ENCODE measurements at regions not wholly inside any gene's neighbourhood (a gene's known extent, or its start where the extent isn't known, plus 50 kb on each side); places are given as distances from the start of the nearest gene placed in this dataset.

DNA sequence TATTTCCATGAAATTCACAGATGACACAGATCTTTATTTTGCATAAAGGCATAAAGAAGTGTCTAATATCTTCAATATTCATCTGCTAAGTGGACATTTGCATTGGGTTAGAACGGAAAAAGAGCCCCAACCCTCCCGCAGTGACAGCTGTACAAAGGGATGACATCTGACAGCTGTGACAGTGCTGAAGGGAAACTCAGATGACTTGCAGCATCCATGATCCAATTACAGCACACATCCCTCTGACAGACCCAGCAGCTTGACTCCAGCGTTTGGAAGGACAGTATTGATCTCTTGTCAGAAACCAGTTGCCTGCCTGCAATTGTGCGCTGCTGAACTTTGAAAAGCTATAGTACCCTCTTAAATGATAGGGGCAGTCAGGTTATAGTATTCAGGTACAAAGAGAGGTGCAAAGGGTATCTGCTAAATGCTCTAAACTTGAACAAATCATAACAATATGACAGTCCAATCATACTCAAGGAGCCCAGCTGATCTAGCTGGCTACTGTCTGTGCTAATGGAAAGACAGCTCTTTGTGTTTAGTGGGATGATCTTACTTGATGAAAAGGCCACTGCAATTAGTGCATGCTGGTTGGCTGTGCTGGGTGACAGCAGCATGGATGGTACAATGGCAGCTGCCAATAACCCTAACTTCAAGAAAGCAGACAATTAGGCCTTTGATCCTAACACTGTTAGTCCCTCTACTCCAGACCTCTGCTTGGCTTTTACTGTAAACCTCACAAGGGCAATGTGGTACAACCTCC lies 599.2 kb downstream of the NR4A2 start:
- Histone ChIP-seq H3K9ac (ENCODE audit: insufficient read length) (no peak overlapping the region), H3K9me3 (ENCODE audit: low read depth, low read length) (no peaks in the 10 kb centered on the region), H3K4me3 (no peak overlapping the region), H3K27ac (no peak overlapping the region), H3K36me3 (ENCODE audit: insufficient read depth, low read length) (no peaks in the 10 kb centered on the region)
- no peak for TF ChIP-seq FOXP2 (optimal IDR thresholded peaks at IDR 0.05; ENCODE audit: control extremely low read depth, extremely low read length, insufficient read depth)
- TF ChIP-seq EZH2 (IDR thresholded peaks at IDR 0.05): no peak
- TF ChIP-seq POLR2AphosphoS5 (IDR thresholded peaks at IDR 0.05; ENCODE audit: borderline replicate concordance, low read depth, low read length): no peak
- no peak for DNase-seq (ENCODE audit: low read depth, low spot score)

GRCh38 chr2:155730804-155731203 lies 601.7 kb downstream of the NR4A2 start:
- no peak for DNase-seq (ENCODE audit: low read depth, low spot score)
- TF ChIP-seq FOXP2 (optimal IDR thresholded peaks at IDR 0.05; ENCODE audit: control extremely low read depth, extremely low read length, insufficient read depth) (no peak), POLR2AphosphoS5 (IDR thresholded peaks at IDR 0.05; ENCODE audit: borderline replicate concordance, low read depth, low read length) (no peak), EZH2 (IDR thresholded peaks at IDR 0.05) (no peak)
- Histone ChIP-seq H3K27ac (no peak overlapping the region), H3K36me3 (ENCODE audit: insufficient read depth, low read length) (no peaks in the 10 kb centered on the region), H3K9me3 (ENCODE audit: low read depth, low read length) (no peaks in the 10 kb centered on the region), H3K4me3 (no peak overlapping the region), H3K9ac (ENCODE audit: insufficient read length) (no peak overlapping the region)

DNA sequence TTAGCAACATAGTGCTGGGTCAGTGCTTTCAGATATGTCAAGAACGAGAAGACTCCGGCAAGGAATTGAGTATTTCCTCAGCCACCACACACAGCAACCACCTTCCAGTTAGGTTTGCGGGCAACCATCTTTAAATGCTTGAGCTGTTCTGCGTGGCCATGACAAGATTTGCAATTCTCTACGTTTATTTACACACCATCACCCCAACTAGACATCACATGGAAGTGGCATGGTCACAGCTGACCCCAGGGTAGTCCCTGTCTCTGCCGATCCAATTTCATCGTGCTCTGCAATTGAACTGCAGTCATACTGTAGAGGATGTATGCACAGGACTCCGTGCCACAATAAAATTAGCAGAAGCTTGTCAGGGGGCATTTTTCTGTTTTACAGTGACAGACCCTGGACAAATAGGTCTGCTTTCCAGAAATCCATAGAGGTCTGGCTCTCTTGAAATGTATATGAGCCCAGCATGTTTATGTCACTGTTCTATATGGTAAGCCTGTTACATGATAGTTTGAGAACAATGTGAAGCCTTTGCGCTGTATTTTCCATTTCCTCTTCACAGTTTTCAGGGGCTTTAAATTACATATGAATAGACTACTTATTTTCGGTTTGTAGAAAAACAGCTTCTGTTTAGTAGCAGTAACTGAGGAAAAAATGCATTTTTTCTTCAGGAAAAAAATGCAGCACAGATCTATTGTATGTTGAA lies 605.2 kb downstream of the NR4A2 start:
- H3K36me3 ChIP-seq (ENCODE audit: insufficient read depth, low read length): no peaks in the 10 kb centered on the region
- no peak overlapping the region for H3K9ac ChIP-seq (ENCODE audit: insufficient read length)
- H3K27ac ChIP-seq: no peak overlapping the region
- no peak for DNase-seq (ENCODE audit: low read depth, low spot score)
- TF ChIP-seq EZH2 (IDR thresholded peaks at IDR 0.05) (no peak), POLR2AphosphoS5 (IDR thresholded peaks at IDR 0.05; ENCODE audit: borderline replicate concordance, low read depth, low read length) (no peak), FOXP2 (optimal IDR thresholded peaks at IDR 0.05; ENCODE audit: control extremely low read depth, extremely low read length, insufficient read depth) (no peak)
- no peaks in the 10 kb centered on the region for H3K9me3 ChIP-seq (ENCODE audit: low read depth, low read length)
- no peak overlapping the region for H3K4me3 ChIP-seq

DNA sequence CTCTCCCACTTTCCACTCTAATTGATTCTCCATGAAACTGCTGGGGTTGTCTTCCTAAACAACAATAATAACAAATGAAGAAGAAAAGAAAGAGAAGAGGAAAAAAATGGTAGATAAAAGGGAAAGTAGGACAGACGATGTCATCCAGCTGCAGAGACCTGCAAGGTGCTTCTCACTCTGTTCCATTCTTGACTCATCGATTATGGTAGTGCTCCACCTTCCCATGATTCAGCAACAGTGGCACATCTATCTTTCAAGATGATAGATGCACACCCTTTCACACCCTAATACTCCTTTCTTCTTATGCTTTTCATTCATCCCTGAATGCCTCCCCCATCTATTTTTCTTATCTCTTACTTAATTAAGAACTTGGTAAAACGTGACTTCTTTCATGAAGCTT lies 610.2 kb downstream of the NR4A2 start:
- no peak for TF ChIP-seq FOXP2 (optimal IDR thresholded peaks at IDR 0.05; ENCODE audit: control extremely low read depth, extremely low read length, insufficient read depth)
- DNase-seq (ENCODE audit: low read depth, low spot score): no peak
- Histone ChIP-seq H3K4me3 (no peak overlapping the region), H3K27ac (no peak overlapping the region), H3K9ac (ENCODE audit: insufficient read length) (no peak overlapping the region), H3K36me3 (ENCODE audit: insufficient read depth, low read length) (no peaks in the 10 kb centered on the region), H3K9me3 (ENCODE audit: low read depth, low read length) (no peaks in the 10 kb centered on the region)

- DNase-seq (ENCODE audit: low read depth, low spot score): no peak
- H3K4me3 ChIP-seq: no peak overlapping the region
- no peak overlapping the region for H3K9ac ChIP-seq (ENCODE audit: insufficient read length)
- no peak overlapping the region for H3K27ac ChIP-seq
- TF ChIP-seq EZH2 (IDR thresholded peaks at IDR 0.05) (no peak), FOXP2 (optimal IDR thresholded peaks at IDR 0.05; ENCODE audit: control extremely low read depth, extremely low read length, insufficient read depth) (no peak), POLR2AphosphoS5 (IDR thresholded peaks at IDR 0.05; ENCODE audit: borderline replicate concordance, low read depth, low read length) (no peak)
- H3K9me3 ChIP-seq (ENCODE audit: low read depth, low read length): no peaks in the 10 kb centered on the region
- H3K36me3 ChIP-seq (ENCODE audit: insufficient read depth, low read length): no peaks in the 10 kb centered on the region
Observed at GRCh38 chr2:155715705-155716104, 616.8 kb downstream of the NR4A2 start.

DNA sequence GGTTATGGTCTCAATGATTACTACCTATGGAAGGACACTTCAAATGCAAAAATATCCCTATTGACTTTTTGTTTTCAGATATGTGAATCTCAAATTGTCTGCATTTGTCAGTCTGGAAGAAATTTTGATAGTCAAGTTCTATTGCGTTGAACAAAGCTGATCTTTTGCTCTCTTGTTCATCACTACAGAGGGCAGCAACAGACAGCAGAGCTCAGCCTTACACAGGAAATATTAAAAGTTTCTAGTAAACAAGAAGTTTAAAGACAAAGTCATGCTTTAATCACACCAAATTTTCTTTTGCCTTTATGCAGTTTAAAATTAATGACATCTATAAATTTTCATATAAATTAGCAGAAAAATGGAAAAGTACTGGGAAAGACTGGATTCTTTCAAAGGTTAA lies 617.5 kb downstream of the NR4A2 start:
- Histone ChIP-seq H3K9ac (ENCODE audit: insufficient read length) (no peak overlapping the region), H3K4me3 (no peak overlapping the region), H3K27ac (no peak overlapping the region), H3K36me3 (ENCODE audit: insufficient read depth, low read length) (no peaks in the 10 kb centered on the region), H3K9me3 (ENCODE audit: low read depth, low read length) (no peaks in the 10 kb centered on the region)
- no peak for DNase-seq (ENCODE audit: low read depth, low spot score)
- TF ChIP-seq EZH2 (IDR thresholded peaks at IDR 0.05) (no peak), FOXP2 (optimal IDR thresholded peaks at IDR 0.05; ENCODE audit: control extremely low read depth, extremely low read length, insufficient read depth) (no peak), POLR2AphosphoS5 (IDR thresholded peaks at IDR 0.05; ENCODE audit: borderline replicate concordance, low read depth, low read length) (no peak)

DNA sequence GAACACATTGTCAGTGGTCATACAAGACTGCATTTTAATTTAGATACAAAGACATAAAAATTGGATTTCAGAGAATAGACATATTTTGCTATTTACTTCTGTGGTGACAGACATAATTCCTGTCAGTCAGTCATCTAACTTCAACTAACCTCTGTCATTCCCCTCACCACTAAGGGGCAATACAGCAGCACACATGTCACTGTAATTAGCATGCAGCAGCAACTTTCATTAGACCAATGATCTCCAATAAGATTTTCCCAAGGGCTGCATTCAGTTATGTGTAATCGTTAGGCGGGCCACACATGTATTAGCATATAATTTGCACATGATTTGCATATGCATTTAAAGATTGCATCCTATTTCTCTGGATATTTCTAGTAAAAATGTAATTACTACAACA lies 624.5 kb downstream of the NR4A2 start:
- H3K4me3 ChIP-seq: no peak overlapping the region
- no peaks in the 10 kb centered on the region for H3K36me3 ChIP-seq (ENCODE audit: insufficient read depth, low read length)
- no peak overlapping the region for H3K9ac ChIP-seq (ENCODE audit: insufficient read length)
- no peaks in the 10 kb centered on the region for H3K9me3 ChIP-seq (ENCODE audit: low read depth, low read length)
- no peak for DNase-seq (ENCODE audit: low read depth, low spot score)
- H3K27ac ChIP-seq: no peak overlapping the region
- no peak for TF ChIP-seq FOXP2 (optimal IDR thresholded peaks at IDR 0.05; ENCODE audit: control extremely low read depth, extremely low read length, insufficient read depth)
- TF ChIP-seq EZH2 (IDR thresholded peaks at IDR 0.05): no peak
- no peak for TF ChIP-seq POLR2AphosphoS5 (IDR thresholded peaks at IDR 0.05; ENCODE audit: borderline replicate concordance, low read depth, low read length)

- DNase-seq (ENCODE audit: low read depth, low spot score): no peak
- Histone ChIP-seq H3K9ac (ENCODE audit: insufficient read length) (no peak overlapping the region), H3K36me3 (ENCODE audit: insufficient read depth, low read length) (no peaks in the 10 kb centered on the region), H3K4me3 (no peak overlapping the region), H3K9me3 (ENCODE audit: low read depth, low read length) (no peaks in the 10 kb centered on the region), H3K27ac (no peak overlapping the region)
- TF ChIP-seq POLR2AphosphoS5 (IDR thresholded peaks at IDR 0.05; ENCODE audit: borderline replicate concordance, low read depth, low read length): no peak
- TF ChIP-seq EZH2 (IDR thresholded peaks at IDR 0.05): no peak
- TF ChIP-seq FOXP2 (optimal IDR thresholded peaks at IDR 0.05; ENCODE audit: control extremely low read depth, extremely low read length, insufficient read depth): no peak
Observed at GRCh38 chr2:155703917-155704316, 628.6 kb downstream of the NR4A2 start.
